Stimulated activated CD4-positive, alpha-beta T cell treated with anti-CD3 and anti-CD28 coated beads, Interleukin-15, amount 100 ng/mL, for 24 hours (primary cell): ENCODE measurements at regions not wholly inside any gene's neighbourhood (a gene's known extent, or its start where the extent isn't known, plus 50 kb on each side); places are given as distances from the start of the nearest gene placed in this dataset.

ENCODE experiments used
- DNase-seq: peaks from one replicate; pipeline ENCODE4 v3.0.0-alpha.2; 2020

- no peak for DNase-seq
Observed at GRCh38 chr6:54010340-54011276, 100.6 kb upstream of the MLIP start.

DNA sequence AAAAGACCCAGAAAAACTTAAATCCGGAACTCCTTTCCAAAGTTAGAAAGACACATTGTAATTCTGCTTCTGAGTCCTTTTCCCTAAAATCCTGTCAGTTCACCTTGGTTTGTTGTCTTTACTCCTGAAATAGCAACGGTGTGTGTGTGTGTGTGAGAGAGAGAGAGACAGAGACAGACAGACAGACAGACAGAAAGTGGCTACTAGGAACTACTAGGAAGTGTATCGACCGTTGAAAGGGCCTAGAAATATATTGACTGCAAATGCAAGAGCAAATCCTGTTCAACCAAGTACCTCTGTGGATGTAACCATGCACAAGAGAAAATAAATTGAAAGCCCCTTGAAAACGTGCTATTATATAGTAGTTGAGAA is 100.0 kb upstream of the MLIP start:
- no peak for DNase-seq

DNA sequence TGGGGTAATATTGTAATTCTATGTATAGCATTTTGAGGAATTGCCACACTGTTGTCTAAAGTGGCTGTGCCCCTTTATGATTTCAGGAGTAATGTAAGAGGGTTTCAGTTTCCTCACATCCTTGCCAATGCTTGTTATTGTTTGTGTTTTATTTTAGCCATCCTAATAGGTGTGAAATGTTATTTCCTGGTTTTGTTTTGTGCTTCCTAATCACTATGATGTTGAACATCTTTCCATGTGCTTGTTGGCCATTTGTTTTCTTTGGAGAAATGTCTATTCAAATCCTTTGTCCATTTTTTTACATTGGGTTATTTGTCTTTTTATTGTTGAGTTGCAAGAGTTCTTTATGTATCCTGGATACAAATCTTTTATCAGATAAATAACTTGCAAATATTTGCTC is 97.3 kb upstream of the MLIP start:
- no peak for DNase-seq

GRCh38 chr6:54014440-54014839 is 96.8 kb upstream of the MLIP start:
- no peak for DNase-seq

- DNase-seq: no peak
Observed at GRCh38 chr6:54017877-54018276, 93.4 kb upstream of the MLIP start.

DNA sequence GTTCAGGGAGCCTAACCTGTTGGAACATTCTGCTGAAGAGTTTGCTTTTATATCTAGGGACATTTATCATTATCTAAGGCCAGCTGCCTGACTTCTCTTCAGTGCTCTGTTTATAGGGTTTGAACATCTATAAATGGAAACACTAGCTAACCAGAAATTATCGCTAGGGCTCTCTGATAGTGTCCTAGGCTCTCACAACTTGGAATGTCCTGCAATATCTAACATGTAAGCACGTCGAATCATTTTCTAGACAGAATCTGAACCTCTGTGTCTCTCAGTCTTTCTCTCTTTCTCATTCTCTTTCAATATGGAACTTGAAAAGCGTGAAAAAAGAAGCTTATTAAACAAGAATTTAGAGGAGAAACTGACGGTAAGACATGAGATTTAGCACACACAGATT is 92.5 kb upstream of the MLIP start:
- no peak for DNase-seq

- DNase-seq: no peak
Observed at GRCh38 chr6:54019860-54020259, 91.4 kb upstream of the MLIP start.

DNA sequence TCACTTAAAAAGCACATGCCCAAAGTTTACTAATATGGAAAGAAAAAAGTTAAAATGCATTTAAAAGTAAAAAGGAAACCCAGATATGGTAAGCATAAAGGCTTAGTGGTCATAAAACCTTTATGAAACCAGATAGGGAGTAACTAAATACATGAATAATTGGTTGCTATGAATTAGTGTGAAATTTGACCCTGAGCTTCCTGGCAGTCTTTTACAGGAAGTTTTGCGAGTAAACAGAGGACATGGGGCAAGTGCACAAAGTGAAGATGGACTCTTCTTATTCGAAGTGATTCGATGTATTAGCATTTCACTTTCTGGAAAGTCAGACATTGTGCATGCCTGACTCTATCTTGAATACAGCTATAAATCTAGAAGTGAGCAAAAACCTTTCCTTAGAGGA is 90.9 kb upstream of the MLIP start:
- DNase-seq: no peak

GRCh38 chr6:54026652-54027400 is 84.4 kb upstream of the MLIP start:
- no peak for DNase-seq

DNA sequence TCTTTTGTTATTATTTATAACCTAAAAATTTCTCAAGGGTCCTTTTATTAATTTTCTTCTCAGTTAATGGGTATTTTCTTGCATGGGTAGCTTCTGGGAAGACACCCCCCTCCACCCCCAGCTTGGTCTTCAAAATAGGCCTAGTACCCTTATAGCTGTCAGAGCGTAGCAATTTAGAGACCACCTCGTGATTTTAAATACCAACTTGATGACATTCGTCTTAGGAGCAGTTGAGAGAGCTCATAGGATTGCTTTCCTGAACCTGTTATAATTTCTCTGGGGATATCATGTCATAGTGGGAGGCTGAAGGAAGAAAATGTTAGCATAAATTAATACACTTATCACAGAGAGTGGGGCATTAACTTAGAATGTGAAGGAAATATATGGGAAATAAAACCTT is 83.1 kb upstream of the MLIP start:
- no peak for DNase-seq

- no peak for DNase-seq
Observed at GRCh38 chr6:54029187-54029586, 82.1 kb upstream of the MLIP start.

DNA sequence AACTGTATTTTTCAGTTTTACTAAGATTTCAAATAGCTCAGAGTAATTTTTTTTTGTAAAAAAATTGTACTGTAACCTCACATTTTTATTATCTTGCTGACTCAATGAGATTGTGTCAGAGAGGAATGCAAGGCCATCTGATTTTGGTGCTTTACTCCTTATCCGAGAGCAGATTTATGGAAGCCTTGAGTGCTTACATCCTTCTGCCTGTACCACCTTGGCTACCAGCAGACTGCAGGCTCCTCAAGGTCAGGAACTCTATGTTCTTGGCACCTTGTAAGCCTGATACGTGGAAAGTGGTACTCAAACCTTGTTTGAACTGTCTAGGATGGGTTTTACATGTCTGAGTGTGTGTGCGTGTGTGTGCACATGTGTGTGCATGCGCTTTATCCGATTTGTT is 80.1 kb upstream of the MLIP start:
- DNase-seq: no peak

GRCh38 chr6:54037277-54037779 is 73.9 kb upstream of the MLIP start:
- no peak for DNase-seq

- DNase-seq: no peak
Observed at GRCh38 chr6:54040545-54040944, 70.7 kb upstream of the MLIP start.

DNA sequence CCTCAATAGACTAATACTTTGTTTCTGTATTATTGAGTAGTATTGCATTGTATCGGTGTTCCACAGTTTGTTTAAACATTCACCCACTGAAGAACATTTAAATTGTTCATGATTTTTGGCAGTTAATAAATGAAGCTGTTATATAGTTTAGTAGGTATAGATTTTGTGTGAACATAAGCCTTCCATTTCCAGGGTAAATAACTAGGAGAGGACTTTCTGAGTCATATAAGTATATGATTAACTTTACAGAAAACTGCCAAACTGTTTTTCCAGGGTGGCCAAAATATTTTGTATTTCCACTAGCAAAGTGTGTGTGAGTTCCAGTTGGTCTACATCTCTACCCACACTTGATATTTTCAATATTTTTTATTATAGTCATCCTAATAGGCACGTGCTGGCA is 70.0 kb upstream of the MLIP start:
- no peak for DNase-seq

DNA sequence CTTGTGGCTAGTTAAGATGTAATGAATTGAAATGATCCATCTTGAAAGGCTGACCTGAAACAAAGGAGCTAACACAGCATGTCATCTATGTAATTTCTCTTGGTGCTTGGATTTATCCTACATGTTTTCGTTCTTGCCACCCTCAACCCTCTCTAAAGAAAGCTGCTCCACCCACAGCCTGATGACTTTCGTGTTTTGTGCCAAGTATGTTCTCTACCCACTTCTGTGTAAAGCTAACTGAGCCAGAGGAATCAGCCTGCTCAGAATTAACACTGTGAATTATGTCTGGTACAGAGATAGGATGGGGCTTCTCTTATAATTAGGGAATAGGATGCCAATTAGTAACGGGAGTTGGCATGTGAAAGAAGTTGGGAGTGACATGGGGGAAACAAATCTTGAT is 67.9 kb upstream of the MLIP start:
- DNase-seq: no peak

GRCh38 chr6:54044059-54044458 is 67.2 kb upstream of the MLIP start:
- DNase-seq: no peak

DNA sequence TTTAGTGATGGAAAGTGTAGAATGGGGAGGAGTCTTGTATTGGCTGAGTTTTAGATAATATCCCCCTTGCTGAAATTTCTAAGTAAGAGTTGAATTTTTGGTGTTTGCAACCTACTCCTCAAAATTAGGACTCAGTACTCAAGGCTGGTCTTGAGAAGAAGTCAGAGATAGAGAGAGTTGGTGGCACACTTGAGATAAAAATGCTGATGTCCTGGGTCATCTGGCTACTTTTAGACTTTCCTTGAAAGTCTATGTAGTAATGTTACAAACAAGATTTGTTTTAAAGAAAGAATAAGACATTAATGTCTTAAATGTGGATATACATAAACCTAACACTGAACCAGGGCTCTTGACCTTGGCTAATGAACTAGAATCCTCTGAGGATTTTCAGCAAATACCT is 62.5 kb upstream of the MLIP start:
- no peak for DNase-seq

GRCh38 chr6:54050750-54051149 is 60.5 kb upstream of the MLIP start:
- DNase-seq: no peak

DNA sequence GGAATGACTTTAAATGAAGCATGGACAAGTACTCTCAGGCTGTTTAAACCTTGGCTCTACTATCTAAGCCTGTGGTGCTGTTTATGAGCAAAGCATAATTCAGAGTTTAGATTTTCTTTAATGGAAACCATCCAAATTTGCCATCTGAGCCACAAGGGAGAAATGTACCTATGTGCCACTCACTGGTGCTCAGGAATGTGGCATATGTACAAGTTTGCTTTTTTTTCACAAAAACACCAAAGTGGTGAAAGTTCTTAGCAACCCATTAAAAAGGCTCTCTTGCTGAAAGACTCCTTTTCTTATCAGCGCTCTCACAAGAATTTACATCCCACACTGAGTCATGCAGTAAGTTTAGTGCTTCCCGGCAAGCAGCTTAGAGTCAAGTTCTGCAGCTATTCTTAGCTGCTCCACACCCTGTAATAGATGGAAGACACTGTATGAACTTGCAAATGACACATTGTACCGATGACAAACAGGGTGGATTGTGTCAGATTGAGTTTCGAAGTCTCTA is 57.3 kb upstream of the MLIP start:
- no peak for DNase-seq

DNA sequence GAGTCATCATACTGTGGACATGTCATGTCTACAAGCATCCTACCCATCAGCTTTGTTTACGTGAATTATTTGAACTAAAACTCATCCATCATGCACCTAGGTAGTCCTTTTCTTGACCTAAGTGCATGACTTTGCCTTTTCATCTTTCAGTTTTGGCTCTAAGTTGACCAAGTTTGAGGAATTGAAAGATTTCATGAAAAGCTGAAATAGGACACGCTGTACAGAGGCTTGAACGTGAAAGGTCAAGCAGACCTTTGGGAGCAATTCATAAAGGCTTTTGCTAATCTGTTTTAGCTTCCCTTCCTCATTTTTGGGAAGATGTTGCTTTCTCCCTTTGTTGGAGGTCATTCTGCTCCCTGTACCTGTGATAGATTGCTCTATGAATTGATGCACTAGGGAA is 55.1 kb upstream of the MLIP start:
- no peak for DNase-seq

DNA sequence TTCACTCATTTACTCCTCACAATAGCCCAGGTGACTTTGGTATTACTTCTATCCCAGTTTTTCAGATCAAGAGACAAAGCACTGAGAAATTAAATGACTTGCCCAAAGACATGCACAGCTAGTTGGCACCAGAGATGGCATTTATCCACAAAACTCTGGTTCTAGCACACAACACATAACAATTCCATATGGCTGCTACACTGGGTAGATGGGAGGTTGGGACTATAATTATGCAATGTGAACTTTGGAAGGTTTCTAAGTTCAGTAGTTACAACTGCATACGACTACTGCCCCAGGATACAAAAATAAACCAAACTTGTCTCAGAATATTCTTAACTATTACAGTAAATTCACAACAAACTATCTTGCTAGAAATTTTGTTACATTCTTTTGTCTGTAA is 54.2 kb upstream of the MLIP start:
- no peak for DNase-seq

DNA sequence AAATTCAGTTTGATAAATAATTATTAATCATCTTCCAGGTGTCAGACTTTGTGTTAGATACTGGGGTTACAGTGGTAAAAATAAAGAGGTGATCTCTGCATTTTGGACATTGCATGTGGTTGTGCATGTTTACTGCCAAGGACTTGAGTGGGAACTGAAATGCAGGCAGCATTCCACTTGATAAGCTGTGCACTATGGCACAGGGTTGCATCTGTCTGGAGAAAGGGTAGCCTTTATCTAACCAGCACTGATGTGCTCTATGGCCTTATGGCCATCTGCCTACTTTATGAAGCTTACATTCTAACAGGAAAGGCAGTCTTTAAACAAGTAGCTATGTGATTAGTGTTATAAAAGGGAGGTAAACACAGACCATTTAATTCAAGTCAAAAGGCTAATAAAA is 53.0 kb upstream of the MLIP start:
- no peak for DNase-seq

- DNase-seq: no peak
Observed at GRCh38 chr6:54059683-54060082, 51.6 kb upstream of the MLIP start.
